ENCODE measurements at regions not wholly inside any gene's neighbourhood (a gene's known extent, or its start where the extent isn't known, plus 50 kb on each side); places are given as distances from the start of the nearest gene placed in this dataset.
A peak's percentile ranks its signal among the peaks of the same experiment; 100 is the strongest.

DNA sequence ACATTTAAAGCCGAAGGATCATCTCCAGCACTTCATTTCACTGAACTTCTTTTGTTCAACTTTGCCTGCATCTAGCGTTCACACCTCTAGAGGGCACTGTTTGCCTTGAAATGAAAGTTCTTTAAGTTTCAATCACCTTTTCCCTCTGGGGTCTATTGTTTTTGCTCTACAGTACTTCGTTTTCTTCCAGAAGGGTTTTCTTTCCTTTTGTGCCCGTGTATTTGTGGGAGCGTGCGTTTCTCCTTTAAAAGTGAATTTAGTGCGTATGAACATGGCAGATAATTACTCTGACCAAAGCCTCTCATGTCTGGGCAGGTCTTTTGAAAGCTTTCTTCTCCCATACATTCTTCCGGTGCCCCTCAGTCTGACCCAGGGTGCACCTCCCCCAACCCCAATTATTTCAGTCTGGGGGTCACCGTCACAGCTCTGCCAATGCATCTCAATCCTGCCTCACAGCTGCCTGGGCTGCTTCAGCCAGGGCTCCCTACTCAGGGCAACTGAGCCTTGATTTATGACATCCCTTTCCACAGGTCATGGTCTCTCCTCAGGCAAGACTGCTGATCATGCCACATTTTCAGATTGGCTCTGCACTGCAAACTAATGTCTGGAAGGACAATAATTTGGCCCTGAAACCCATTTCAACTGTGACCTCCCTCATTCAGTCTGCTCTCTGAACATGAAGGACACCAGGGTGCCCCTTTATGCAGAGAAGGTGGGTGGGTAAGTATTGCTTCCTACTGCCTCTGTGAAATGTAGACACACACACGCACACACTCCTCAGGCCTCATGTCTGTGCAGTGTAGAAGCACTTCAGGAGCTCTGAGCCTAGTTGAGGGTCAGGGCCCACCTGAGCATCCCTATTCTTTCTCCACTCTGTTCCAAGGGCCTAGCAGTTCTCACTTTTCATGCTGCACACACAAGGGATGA lies 88.6 kb downstream of the NUF2 start:
- no peak overlapping the region for H2AFZ ChIP-seq (ENCODE audit: low read depth, low read length)
- POLR2A ChIA-PET = no interaction called here
- no peak for TF ChIP-seq MYC (IDR thresholded peaks at IDR 0.05; ENCODE audit: low read depth, low read length)
- TF ChIP-seq, protein P1, sequence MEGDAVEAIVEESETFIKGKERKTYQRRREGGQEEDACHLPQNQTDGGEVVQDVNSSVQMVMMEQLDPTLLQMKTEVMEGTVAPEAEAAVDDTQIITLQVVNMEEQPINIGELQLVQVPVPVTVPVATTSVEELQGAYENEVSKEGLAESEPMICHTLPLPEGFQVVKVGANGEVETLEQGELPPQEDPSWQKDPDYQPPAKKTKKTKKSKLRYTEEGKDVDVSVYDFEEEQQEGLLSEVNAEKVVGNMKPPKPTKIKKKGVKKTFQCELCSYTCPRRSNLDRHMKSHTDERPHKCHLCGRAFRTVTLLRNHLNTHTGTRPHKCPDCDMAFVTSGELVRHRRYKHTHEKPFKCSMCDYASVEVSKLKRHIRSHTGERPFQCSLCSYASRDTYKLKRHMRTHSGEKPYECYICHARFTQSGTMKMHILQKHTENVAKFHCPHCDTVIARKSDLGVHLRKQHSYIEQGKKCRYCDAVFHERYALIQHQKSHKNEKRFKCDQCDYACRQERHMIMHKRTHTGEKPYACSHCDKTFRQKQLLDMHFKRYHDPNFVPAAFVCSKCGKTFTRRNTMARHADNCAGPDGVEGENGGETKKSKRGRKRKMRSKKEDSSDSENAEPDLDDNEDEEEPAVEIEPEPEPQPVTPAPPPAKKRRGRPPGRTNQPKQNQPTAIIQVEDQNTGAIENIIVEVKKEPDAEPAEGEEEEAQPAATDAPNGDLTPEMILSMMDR (IDR thresholded peaks at IDR 0.05; ENCODE audit: extremely low read depth in 1 of 2, insufficient read depth in 1 of 2, low read depth in 1 of 2, low read length in 2 of 2) = peak; percentile 67 to 72

DNA sequence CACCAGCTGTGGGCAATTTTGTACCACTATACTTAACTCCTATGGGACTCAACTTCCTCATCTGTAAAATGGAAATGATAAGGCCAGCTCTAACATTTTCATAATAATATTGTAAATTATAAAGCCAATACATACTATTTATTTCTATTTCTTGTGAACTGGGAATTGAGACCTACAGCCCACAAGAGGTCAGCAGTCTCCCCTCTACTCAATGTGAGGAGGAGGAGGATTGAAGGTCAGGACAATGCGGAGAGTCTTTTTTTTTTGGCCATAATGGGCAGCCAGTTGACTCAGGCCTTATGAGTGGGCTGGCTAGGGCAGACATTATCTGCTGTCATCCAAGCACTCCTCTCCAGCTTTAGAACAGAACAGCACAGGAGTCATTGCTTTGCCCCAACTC lies 90.5 kb downstream of the NUF2 start:
- CTCF ChIA-PET = no interaction called here
- Histone ChIP-seq H3K4me1 (ENCODE audit: control insufficient read depth, extremely low read depth, insufficient read depth, low read length) (no peaks in the 10 kb centered on the region), H3K9me3 (replicated peaks; ENCODE audit: control insufficient read depth, insufficient read depth, low read length) (no peaks in the 10 kb centered on the region), H3K4me2 (ENCODE audit: insufficient read depth, low read length) (no peak overlapping the region), H3K79me2 (ENCODE audit: control insufficient read depth, insufficient read depth, low read length) (no peaks in the 10 kb centered on the region), H3K27me3 (ENCODE audit: control insufficient read depth in 2 of 2, insufficient read depth in 2 of 2, low read length in 2 of 2) (peaks cover 0 to 2% of the 10 kb centered on the region in 2 experiments), H3K36me3 (ENCODE audit: control insufficient read depth in 2 of 2, extremely low read depth in 1 of 2, insufficient read depth in 2 of 2, low read length in 2 of 2) (no peaks in the 10 kb centered on the region), H4K20me1 (replicated peaks; ENCODE audit: control insufficient read depth, extremely low read depth, insufficient read depth, low read length) (no peaks in the 10 kb centered on the region), H3K9ac (replicated peaks; ENCODE audit: extremely low read depth, insufficient read depth, low read length) (no peak overlapping the region), H2AFZ (ENCODE audit: low read depth, low read length) (no peak overlapping the region), H3K4me3 (replicated peaks in 1 of 3; ENCODE audit: insufficient read depth in 1 of 3, low read depth in 1 of 3, low read length in 3 of 3) (no peak overlapping the region), H3K27ac (ENCODE audit: insufficient read depth, low read depth, low read length) (no peak overlapping the region), H3K9me1 (replicated peaks; ENCODE audit: control insufficient read depth, extremely low read depth, insufficient read depth, low read length) (no peaks in the 10 kb centered on the region)
- DNase-seq (ENCODE audit: low read depth, low spot score) = no peak
- FAIRE-seq = no peak
- intact Hi-C loops (cut with micrococcal nuclease) (loop anchor here (10.0 kb wide), 1 partner anchor 1733 kb away; no protein-coding TSS in a partner anchor), dilution Hi-C loops (cut with MboI; ENCODE audit: extremely low pct_ligation_motif_present, low sequenced_read_pairs) (no loop called here)
- TF ChIP-seq POLR2AphosphoS5 (IDR thresholded peaks at IDR 0.05; ENCODE audit: insufficient read depth, low read depth, low read length) = no peak
- no peak for TF ChIP-seq GATA2 (IDR thresholded peaks at IDR 0.05; ENCODE audit: insufficient read depth, insufficient read length, low read depth, low read length)
- TF ChIP-seq, protein P1 (IDR thresholded peaks at IDR 0.05; ENCODE audit: extremely low read depth in 1 of 2, insufficient read depth in 1 of 2, low read depth in 1 of 2, low read length in 2 of 2) = no peak
- TF ChIP-seq POLR2A (IDR thresholded peaks at IDR 0.05; ENCODE audit: low read depth, low read length) = no peak
- TF ChIP-seq, protein P2, sequence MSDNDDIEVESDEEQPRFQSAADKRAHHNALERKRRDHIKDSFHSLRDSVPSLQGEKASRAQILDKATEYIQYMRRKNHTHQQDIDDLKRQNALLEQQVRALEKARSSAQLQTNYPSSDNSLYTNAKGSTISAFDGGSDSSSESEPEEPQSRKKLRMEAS (IDR thresholded peaks at IDR 0.05; ENCODE audit: insufficient read depth, insufficient read length) = no peak
- TF ChIP-seq FOS (IDR thresholded peaks at IDR 0.05; ENCODE audit: borderline replicate concordance, insufficient read depth, low read length) = no peak
- no peak for TF ChIP-seq MYC (IDR thresholded peaks at IDR 0.05; ENCODE audit: low read depth, low read length)
- TF ChIP-seq EZH2 (IDR thresholded peaks at IDR 0.05; ENCODE audit: borderline replicate concordance, low read depth, low read length, severe bottlenecking) = no peak
- TF ChIP-seq JUN (IDR thresholded peaks at IDR 0.05; ENCODE audit: borderline replicate concordance, insufficient read depth, insufficient read length, low read depth) = no peak
- POLR2A ChIA-PET = no interaction called here
- BruUV-seq (replicated peaks) = no TSS peak

More for the DNA sequence above, 88.6 kb downstream of the NUF2 start:
- Histone ChIP-seq H3K79me2 (ENCODE audit: control insufficient read depth, insufficient read depth, low read length) (no peaks in the 10 kb centered on the region), H3K9me1 (replicated peaks; ENCODE audit: control insufficient read depth, extremely low read depth, insufficient read depth, low read length) (no peaks in the 10 kb centered on the region), H3K9ac (replicated peaks; ENCODE audit: extremely low read depth, insufficient read depth, low read length) (no peak overlapping the region), H3K36me3 (ENCODE audit: control insufficient read depth in 2 of 2, extremely low read depth in 1 of 2, insufficient read depth in 2 of 2, low read length in 2 of 2) (no peaks in the 10 kb centered on the region), H3K4me3 (replicated peaks in 1 of 3; ENCODE audit: insufficient read depth in 1 of 3, low read depth in 1 of 3, low read length in 3 of 3) (no peak overlapping the region), H3K27me3 (ENCODE audit: control insufficient read depth in 2 of 2, insufficient read depth in 2 of 2, low read length in 2 of 2) (peaks cover 0 to 2% of the 10 kb centered on the region in 2 experiments), H4K20me1 (replicated peaks; ENCODE audit: control insufficient read depth, extremely low read depth, insufficient read depth, low read length) (no peaks in the 10 kb centered on the region), H3K9me3 (replicated peaks; ENCODE audit: control insufficient read depth, insufficient read depth, low read length) (no peaks in the 10 kb centered on the region), H3K4me2 (ENCODE audit: insufficient read depth, low read length) (no peak overlapping the region), H3K27ac (ENCODE audit: insufficient read depth, low read depth, low read length) (no peak overlapping the region), H3K4me1 (ENCODE audit: control insufficient read depth, extremely low read depth, insufficient read depth, low read length) (no peaks in the 10 kb centered on the region)
- DNase-seq (ENCODE audit: low read depth, low spot score) (peak; percentile 66), FAIRE-seq (peak; percentile 97)
- dilution Hi-C loops (cut with MboI; ENCODE audit: extremely low pct_ligation_motif_present, low sequenced_read_pairs) = no loop called here
- no TSS peak for BruUV-seq (replicated peaks)
- intact Hi-C loops (cut with micrococcal nuclease) = loop anchor here (1.0 to 10.0 kb wide), 5 partner anchors 118 to 1734 kb away; no protein-coding TSS in a partner anchor
- CTCF ChIA-PET = interaction anchor here (0.7 to 2.0 kb wide), 8 partner anchors 8 to 1704 kb away, joined by 3 to 13 read pairs (median 4); no protein-coding TSS in a partner anchor
